GM18499 (cell line): ENCODE measurements at regions not wholly inside any gene's neighbourhood (a gene's known extent, or its start where the extent isn't known, plus 50 kb on each side); places are given as distances from the start of the nearest gene placed in this dataset.
"Not testable (repeated sequence)": the region's sequence is repeated elsewhere in the genome, so short reads cannot be mapped to it uniquely, and the experiment has no call there.

ENCODE experiments used
- ATAC-seq: cut with Tn5 transposase; IDR thresholded peaks from one replicate; pipeline ENCODE4 v1.9.1; 2021; ENCODE audit warnings: moderate number of reproducible peaks; ENCODE audit not compliant: insufficient read depth, unreplicated experiment

GRCh38 chr1:80143361-80143760, 1136.8 kb upstream of the ADGRL4 start:
- no peak for ATAC-seq

GRCh38 chr1:80137946-80138602, 1131.5 kb upstream of the ADGRL4 start:
- not testable (repeated sequence) for ATAC-seq

- ATAC-seq: no peak
Measured at GRCh38 chr1:80113168-80114038, 1106.9 kb upstream of the ADGRL4 start.

- ATAC-seq: no peak
Measured at GRCh38 chr1:80101159-80101558, 1094.6 kb upstream of the ADGRL4 start.

- no peak for ATAC-seq
Measured at GRCh38 chr1:80099713-80100112, 1093.2 kb upstream of the ADGRL4 start.

GRCh38 chr1:80085067-80085466, 1078.5 kb upstream of the ADGRL4 start:
- ATAC-seq: no peak

GRCh38 chr1:80083892-80084291, 1077.4 kb upstream of the ADGRL4 start:
- ATAC-seq: no peak

- ATAC-seq: no peak
Measured at GRCh38 chr1:80076469-80076868, 1069.9 kb upstream of the ADGRL4 start.

- ATAC-seq: no peak
Measured at GRCh38 chr1:80075351-80075750, 1068.8 kb upstream of the ADGRL4 start.

- ATAC-seq: no peak
Measured at GRCh38 chr1:80072563-80072962, 1066.0 kb upstream of the ADGRL4 start.

- no peak for ATAC-seq
Measured at GRCh38 chr1:80066060-80066459, 1059.5 kb upstream of the ADGRL4 start.

- no peak for ATAC-seq
Measured at GRCh38 chr1:80064524-80064923, 1058.0 kb upstream of the ADGRL4 start.

- no peak for ATAC-seq
Measured at GRCh38 chr1:80059940-80060339, 1053.4 kb upstream of the ADGRL4 start.

- no peak for ATAC-seq
Measured at GRCh38 chr1:80056179-80056578, 1049.6 kb upstream of the ADGRL4 start.

- no peak for ATAC-seq
Measured at GRCh38 chr1:80054129-80054528, 1047.6 kb upstream of the ADGRL4 start.

GRCh38 chr1:80053613-80054012, 1047.1 kb upstream of the ADGRL4 start:
- ATAC-seq: no peak

GRCh38 chr1:80050523-80050922, 1044.0 kb upstream of the ADGRL4 start:
- ATAC-seq: no peak

GRCh38 chr1:80050085-80050484, 1043.6 kb upstream of the ADGRL4 start:
- ATAC-seq: no peak

- ATAC-seq: no peak
Measured at GRCh38 chr1:80048716-80049115, 1042.2 kb upstream of the ADGRL4 start.

- no peak for ATAC-seq
Measured at GRCh38 chr1:80047791-80048190, 1041.3 kb upstream of the ADGRL4 start.

GRCh38 chr1:80044662-80045061, 1038.1 kb upstream of the ADGRL4 start:
- no peak for ATAC-seq
